ENCODE measurements at regions not wholly inside any gene's neighbourhood (a gene's known extent, or its start where the extent isn't known, plus 50 kb on each side); places are given as distances from the start of the nearest gene placed in this dataset.

DNA sequence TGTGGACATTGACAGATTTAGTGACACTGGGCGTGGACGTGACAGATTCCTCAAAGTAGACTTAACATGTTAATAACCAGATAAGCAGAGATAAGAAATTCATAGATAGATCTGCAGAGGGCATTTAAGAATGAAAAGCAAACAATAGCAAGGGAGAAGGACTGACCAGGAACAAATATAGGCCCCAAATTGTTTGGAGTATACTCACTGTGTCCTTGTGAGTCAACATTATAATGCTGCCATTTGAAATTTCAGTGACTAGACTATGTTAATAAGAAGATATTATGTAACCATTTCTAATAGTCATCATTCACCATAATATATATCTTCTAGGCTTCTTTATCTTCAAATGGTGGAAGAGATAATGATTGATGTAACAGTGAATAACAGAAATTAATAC lies 78.1 kb upstream of the SLC38A11 start:
- H3K27ac ChIP-seq, result no peak overlapping the region
- H3K4me1 ChIP-seq, result no peaks in the 10 kb centered on the region
- in situ Hi-C loops (cut with MboI; ENCODE audit: low sequenced_read_pairs in 4 of 4) (no loop called here), intact Hi-C loops (cut with DNase I; ENCODE audit: low total_unique reads) (no loop called here)
- no peaks in the 10 kb centered on the region for H3K9me3 ChIP-seq
- ATAC-seq (no peak), DNase-seq (no peak)
- H3K36me3 ChIP-seq, result no peaks in the 10 kb centered on the region
- H3K27me3 ChIP-seq, result no peaks in the 10 kb centered on the region
- TF ChIP-seq, protein P1, sequence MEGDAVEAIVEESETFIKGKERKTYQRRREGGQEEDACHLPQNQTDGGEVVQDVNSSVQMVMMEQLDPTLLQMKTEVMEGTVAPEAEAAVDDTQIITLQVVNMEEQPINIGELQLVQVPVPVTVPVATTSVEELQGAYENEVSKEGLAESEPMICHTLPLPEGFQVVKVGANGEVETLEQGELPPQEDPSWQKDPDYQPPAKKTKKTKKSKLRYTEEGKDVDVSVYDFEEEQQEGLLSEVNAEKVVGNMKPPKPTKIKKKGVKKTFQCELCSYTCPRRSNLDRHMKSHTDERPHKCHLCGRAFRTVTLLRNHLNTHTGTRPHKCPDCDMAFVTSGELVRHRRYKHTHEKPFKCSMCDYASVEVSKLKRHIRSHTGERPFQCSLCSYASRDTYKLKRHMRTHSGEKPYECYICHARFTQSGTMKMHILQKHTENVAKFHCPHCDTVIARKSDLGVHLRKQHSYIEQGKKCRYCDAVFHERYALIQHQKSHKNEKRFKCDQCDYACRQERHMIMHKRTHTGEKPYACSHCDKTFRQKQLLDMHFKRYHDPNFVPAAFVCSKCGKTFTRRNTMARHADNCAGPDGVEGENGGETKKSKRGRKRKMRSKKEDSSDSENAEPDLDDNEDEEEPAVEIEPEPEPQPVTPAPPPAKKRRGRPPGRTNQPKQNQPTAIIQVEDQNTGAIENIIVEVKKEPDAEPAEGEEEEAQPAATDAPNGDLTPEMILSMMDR (IDR thresholded peaks at IDR 0.05 in 4 of 5, conservative IDR thresholded peaks at IDR 0.05 in 1 of 5), result no peak
- TF ChIP-seq POLR2A (IDR thresholded peaks at IDR 0.05), result no peak
- H3K4me3 ChIP-seq, result no peak overlapping the region

DNA sequence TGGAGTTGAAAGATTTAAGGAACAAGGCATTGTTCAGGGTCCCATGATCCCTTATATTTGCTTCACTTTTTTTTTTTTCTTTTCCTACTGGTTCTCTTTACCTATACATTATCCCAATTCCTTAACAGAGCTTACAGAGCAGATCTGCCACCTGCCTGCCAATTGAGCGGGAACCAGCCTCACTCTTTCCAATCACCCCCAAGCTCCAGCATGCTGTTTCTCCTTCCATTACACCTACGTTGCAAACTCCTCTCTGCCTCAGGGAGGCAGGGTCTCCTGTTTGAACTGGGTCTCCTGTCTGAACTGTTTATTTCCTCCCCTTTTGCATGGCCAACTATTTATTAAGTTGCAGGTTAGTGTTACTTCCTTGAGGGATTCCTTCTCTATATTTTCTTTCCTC lies 77.2 kb upstream of the SLC38A11 start:
- Histone ChIP-seq H3K4me3 (no peak overlapping the region), H3K36me3 (no peaks in the 10 kb centered on the region), H3K27ac (no peak overlapping the region), H3K27me3 (no peaks in the 10 kb centered on the region), H3K4me1 (no peaks in the 10 kb centered on the region), H3K9me3 (no peaks in the 10 kb centered on the region)
- intact Hi-C loops (cut with DNase I; ENCODE audit: low total_unique reads) (no loop called here), in situ Hi-C loops (cut with MboI; ENCODE audit: low sequenced_read_pairs in 4 of 4) (no loop called here)
- TF ChIP-seq, protein P1 (IDR thresholded peaks at IDR 0.05 in 4 of 5, conservative IDR thresholded peaks at IDR 0.05 in 1 of 5), result no peak
- no peak for TF ChIP-seq POLR2A (IDR thresholded peaks at IDR 0.05)
- ATAC-seq (no peak), DNase-seq (no peak)

DNA sequence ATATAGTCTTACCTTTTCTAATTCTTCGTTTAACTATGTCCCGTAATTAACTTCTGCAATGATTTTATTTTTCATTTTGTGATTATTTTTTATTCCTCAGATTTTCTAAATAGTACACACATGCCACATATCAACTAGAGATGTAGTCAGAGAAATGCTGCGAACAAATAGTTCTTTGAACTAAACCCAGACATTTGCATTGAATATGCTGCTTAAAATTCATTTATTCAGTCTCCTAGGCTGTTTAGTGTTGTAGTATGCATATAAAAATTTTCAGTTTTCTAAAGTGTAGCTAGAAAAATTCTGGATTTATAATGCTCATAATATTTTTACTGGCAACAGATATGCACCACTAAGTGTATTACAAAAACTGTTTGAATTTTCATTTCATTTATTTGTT lies 68.9 kb upstream of the SLC38A11 start:
- Histone ChIP-seq H3K4me3 (no peak overlapping the region), H3K4me1 (no peaks in the 10 kb centered on the region), H3K9me3 (no peaks in the 10 kb centered on the region), H3K27ac (no peak overlapping the region), H3K36me3 (no peaks in the 10 kb centered on the region), H3K27me3 (no peaks in the 10 kb centered on the region)
- DNase-seq, result no peak
- in situ Hi-C loops (cut with MboI; ENCODE audit: low sequenced_read_pairs in 4 of 4), result no loop called here
- no peak for ATAC-seq
- TF ChIP-seq, protein P1 (IDR thresholded peaks at IDR 0.05 in 4 of 5, conservative IDR thresholded peaks at IDR 0.05 in 1 of 5), result no peak
- no peak for TF ChIP-seq POLR2A (IDR thresholded peaks at IDR 0.05)
- intact Hi-C loops (cut with DNase I; ENCODE audit: low total_unique reads), result no loop called here

DNA sequence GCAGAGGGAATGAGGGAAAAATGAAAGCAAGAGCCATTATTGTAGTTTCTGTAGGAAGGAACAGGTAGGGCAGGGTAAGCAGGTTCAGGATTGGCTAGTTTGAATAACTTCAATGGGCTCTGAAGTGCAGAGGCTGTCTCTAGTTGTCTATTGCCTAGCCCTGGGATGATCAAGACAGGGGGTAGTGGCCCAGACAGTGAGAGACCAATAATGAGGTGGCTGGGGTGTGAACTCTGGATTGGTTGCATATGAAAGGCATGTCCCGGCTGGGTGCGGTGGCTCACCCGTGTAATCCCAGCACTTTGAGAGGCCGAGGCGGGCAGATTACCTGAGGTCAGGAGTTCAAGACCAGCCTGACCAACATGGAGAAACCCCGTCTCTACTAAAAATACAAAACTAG lies 67.5 kb upstream of the SLC38A11 start:
- H3K27ac ChIP-seq, result no peak overlapping the region
- no peaks in the 10 kb centered on the region for H3K36me3 ChIP-seq
- in situ Hi-C loops (cut with MboI; ENCODE audit: low sequenced_read_pairs in 4 of 4), result no loop called here
- DNase-seq (no peak), ATAC-seq (no peak)
- no peak overlapping the region for H3K4me3 ChIP-seq
- H3K4me1 ChIP-seq, result no peaks in the 10 kb centered on the region
- no peaks in the 10 kb centered on the region for H3K9me3 ChIP-seq
- H3K27me3 ChIP-seq, result no peaks in the 10 kb centered on the region
- TF ChIP-seq, protein P1 (IDR thresholded peaks at IDR 0.05 in 4 of 5, conservative IDR thresholded peaks at IDR 0.05 in 1 of 5), result no peak
- no peak for TF ChIP-seq POLR2A (IDR thresholded peaks at IDR 0.05)
- intact Hi-C loops (cut with DNase I; ENCODE audit: low total_unique reads), result no loop called here

DNA sequence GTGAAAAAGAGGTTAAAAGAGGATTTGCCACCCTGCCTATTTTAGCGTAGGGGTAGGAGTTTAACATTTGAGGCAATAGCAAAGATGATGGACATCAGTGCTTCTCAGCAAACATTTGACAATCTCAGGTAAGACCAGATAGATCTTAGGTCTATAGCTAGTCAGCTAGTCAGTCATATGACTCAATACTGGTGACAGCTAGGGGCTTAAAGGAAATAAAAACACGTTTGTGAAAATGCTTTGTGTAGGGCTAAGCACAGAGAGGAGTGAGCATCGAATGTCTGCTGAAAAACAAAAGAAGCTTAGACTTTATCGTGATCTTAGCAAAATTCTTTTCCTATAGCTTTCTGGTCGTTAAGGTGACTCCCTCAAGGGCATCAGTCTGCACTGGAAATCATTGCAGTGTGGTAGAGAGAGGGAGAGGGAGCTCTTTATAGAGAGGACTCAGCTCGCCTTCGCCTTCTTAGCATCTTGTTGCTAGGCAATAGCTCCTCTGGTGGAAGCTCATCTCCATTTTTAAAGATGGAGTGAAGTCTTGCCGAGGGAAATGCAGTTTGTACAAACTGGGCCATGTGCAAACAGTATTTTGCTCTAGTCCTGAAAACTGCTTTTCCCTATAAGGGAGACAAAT lies 62.8 kb upstream of the SLC38A11 start:
- in situ Hi-C loops (cut with MboI; ENCODE audit: low sequenced_read_pairs in 4 of 4) (no loop called here), intact Hi-C loops (cut with DNase I; ENCODE audit: low total_unique reads) (loop anchor here (5.0 kb wide), 1 partner anchor 184 kb away; the partner anchor contains the start of gene SCN3A)
- H3K36me3 ChIP-seq, result no peaks in the 10 kb centered on the region
- ATAC-seq, result no peak
- no peaks in the 10 kb centered on the region for H3K9me3 ChIP-seq
- H3K4me1 ChIP-seq, result no peaks in the 10 kb centered on the region
- no peaks in the 10 kb centered on the region for H3K27me3 ChIP-seq
- no peak overlapping the region for H3K4me3 ChIP-seq
- no peak overlapping the region for H3K27ac ChIP-seq
- TF ChIP-seq, protein P1 (IDR thresholded peaks at IDR 0.05 in 4 of 5, conservative IDR thresholded peaks at IDR 0.05 in 1 of 5), result no peak
- no peak for TF ChIP-seq POLR2A (IDR thresholded peaks at IDR 0.05)
- no peak for DNase-seq

All from gastrocnemius medialis (tissue), 4 donors.